ENCODE measurements at regions not wholly inside any gene's neighbourhood (a gene's known extent, or its start where the extent isn't known, plus 50 kb on each side); places are given as distances from the start of the nearest gene placed in this dataset.
"Not testable (repeated sequence)": the region's sequence is repeated elsewhere in the genome, so short reads cannot be mapped to it uniquely, and the experiment has no call there.

DNA sequence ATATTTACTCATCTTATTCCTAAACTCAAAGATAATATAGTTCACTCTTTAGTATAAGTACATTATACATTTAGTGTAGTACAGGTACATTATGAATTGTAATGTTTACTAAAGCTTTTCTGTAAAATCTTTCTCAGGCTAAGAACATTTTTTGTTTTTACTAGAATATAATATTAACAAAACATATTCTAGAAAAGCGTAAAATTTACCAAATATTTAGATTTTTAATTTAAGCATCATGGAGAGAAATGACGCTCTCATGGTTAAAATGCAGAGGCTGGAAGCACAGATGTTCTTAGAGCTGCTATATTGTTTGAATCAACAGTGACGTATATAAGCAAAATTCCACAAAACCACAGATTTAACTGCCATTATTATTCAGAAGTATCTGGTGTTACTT lies 54.7 kb upstream of the NBPF15 start:
- not testable (repeated sequence) for H3K27ac Mint-ChIP-seq (ENCODE audit: low read depth); H3K4me3 Mint-ChIP-seq; DNase-seq (ENCODE audit: low spot score in 2 of 2); H3K9me3 Mint-ChIP-seq; H3K36me3 Mint-ChIP-seq (ENCODE audit: insufficient read depth); H3K4me1 Mint-ChIP-seq; H3K27me3 Mint-ChIP-seq; ATAC-seq (replicated peaks; ENCODE audit: extremely low read depth, poor library complexity, severe bottlenecking)

DNA sequence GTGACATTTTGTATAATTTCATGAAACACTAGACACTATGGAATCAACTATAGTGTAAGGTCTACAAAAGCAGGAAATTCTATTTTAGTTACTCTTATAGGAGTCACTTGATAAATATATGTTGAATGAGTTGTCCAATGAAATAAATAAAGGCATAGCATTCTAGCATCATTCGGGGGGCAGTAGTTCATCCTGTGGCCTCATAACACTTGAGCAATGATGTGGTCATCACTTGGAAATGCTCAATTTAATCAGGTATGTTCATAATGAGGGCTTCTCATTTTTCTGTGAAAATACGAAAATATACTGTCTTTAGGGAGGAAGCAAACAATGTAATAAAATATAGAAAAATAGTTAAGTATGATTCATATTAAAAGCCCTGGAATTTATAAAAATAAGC lies 55.4 kb upstream of the NBPF15 start:
- H3K36me3 Mint-ChIP-seq (ENCODE audit: insufficient read depth); H3K27ac Mint-ChIP-seq (ENCODE audit: low read depth); H3K27me3 Mint-ChIP-seq; DNase-seq (ENCODE audit: low spot score in 2 of 2); ATAC-seq (replicated peaks; ENCODE audit: extremely low read depth, poor library complexity, severe bottlenecking); H3K9me3 Mint-ChIP-seq; H3K4me3 Mint-ChIP-seq; H3K4me1 Mint-ChIP-seq: not testable (repeated sequence)

DNA sequence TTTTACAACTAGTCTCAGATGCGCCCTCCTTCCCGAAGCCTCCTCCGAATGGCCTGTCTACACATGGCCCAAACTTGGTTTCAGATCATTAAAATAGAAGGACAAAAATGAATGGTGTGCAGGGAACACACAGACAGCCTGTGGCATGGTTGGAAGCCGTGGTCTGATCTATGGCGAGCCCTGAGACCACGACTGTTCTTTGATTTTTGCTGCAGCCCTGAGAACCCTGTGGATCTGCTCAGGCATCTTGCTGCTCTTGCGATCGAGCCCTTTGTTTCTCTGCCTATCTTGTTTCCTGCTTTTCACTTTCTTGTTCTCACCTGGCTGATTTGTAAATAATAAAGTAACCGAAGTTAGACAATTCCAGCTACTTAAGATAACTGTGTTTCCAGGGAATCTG lies 57.0 kb upstream of the NBPF15 start:
- not testable (repeated sequence) for H3K27me3 Mint-ChIP-seq; ATAC-seq (replicated peaks; ENCODE audit: extremely low read depth, poor library complexity, severe bottlenecking); H3K4me1 Mint-ChIP-seq; H3K36me3 Mint-ChIP-seq (ENCODE audit: insufficient read depth); H3K4me3 Mint-ChIP-seq; H3K27ac Mint-ChIP-seq (ENCODE audit: low read depth); H3K9me3 Mint-ChIP-seq; DNase-seq (ENCODE audit: low spot score in 2 of 2)

DNA sequence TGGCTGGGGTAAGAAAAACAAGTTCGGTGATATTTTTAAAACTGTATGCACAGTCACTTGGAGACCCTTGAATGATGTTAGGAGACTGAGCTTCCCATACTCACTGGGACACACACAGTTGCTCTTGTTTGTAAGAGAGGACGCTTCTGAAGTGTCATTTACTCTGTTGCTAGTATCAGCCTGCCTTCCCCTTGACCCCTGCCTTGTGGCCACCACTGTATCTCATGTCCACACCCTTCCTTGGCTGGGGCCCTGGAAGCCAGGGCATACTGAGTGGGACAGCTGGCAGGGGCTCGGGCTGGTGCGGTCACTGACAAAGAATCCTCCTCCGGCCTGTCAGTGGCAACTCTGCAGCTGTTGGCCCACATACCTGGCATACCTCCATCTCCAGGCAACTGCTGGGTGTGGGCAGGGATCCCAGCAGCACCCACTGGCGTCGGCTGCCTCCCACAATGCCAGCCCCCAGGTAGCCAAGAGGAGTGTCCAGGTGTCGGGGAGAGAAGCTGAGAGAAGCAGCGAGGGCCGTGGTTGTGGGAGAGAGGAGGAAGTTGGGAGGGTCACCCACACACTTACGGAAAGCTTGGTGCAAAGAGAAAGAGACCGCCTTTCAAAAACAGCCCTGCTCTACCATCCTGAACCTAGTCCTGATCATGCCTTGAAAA lies 58.2 kb upstream of the NBPF15 start:
- not testable (repeated sequence) for H3K4me3 Mint-ChIP-seq; H3K27me3 Mint-ChIP-seq; H3K36me3 Mint-ChIP-seq (ENCODE audit: insufficient read depth); H3K27ac Mint-ChIP-seq (ENCODE audit: low read depth); H3K9me3 Mint-ChIP-seq; ATAC-seq (replicated peaks; ENCODE audit: extremely low read depth, poor library complexity, severe bottlenecking); DNase-seq (ENCODE audit: low spot score in 2 of 2)
- H3K4me1 Mint-ChIP-seq = peaks cover 11% of the 10 kb centered on the region

DNA sequence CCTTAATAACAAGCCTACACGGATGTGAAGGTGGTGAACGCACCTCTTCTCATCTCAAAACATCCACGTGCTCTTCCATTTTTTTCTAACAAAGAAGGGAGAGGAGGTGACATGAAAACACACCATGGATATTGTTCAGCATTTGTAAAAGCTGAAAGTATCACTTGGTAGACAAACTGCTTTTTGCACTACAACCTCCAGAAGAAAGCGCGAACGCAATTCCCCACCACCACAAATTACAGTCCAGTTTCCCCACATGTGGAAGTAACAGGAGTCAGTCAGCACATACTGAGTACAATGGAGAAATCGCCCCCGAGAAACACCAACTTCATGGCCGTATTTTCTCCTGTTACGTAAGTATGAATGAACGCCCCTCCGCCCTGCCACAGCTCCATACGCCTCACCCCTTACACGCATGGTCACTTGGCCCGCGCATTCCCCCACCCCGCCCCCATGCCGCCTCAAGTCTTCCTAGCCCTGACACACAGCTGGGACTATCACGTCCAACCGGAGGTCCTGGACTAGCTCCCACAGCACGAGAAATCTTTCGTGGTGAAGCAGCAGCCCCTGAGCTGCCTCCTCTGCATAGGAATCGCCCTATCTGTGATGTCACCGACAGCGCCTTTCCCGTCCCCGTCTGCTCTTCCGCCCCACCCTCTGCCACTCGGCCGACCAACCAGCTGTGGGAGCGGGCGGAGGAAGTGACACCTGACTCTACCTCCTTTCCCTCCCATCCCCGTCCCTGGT lies 62.4 kb upstream of the NBPF15 start:
- ATAC-seq (replicated peaks; ENCODE audit: extremely low read depth, poor library complexity, severe bottlenecking) (peak; percentile 83), DNase-seq (ENCODE audit: low spot score in 2 of 2) (peak; percentile 41 to 54)
- Mint-ChIP-seq H3K27ac (ENCODE audit: low read depth) (peak overlapping the region; percentile 98), H3K4me1 (peaks cover 11% of the 10 kb centered on the region), H3K4me3 (peak overlapping the region; percentile 82)
- H3K27me3 Mint-ChIP-seq; H3K9me3 Mint-ChIP-seq; H3K36me3 Mint-ChIP-seq (ENCODE audit: insufficient read depth): not testable (repeated sequence)

DNA sequence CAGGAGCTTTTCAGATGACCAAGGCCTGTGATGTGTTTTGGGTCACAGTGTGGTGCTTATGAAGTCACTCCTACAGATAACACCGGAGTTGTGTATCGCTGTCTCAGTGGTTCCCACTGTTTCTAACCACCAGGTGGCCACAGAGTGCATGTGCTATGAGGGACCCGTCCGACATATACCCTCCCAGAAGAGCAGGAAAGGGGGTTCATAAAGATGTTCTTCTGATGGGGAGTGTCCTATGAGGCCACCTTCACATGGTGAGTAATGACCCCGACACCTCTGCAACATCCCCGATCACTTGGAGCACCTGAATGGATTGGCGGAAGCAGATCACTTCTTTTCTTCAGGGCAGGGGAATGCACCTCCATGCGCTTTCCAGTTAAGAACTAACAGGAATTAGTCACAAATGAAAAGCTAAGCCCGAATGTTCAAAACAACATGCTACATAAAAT lies 60.5 kb upstream of the PPIAL4F start:
- not testable (repeated sequence) for H3K9me3 Mint-ChIP-seq; DNase-seq (ENCODE audit: low spot score in 2 of 2); H3K27me3 Mint-ChIP-seq; H3K4me3 Mint-ChIP-seq; H3K27ac Mint-ChIP-seq (ENCODE audit: low read depth); H3K36me3 Mint-ChIP-seq (ENCODE audit: insufficient read depth)
- H3K4me1 Mint-ChIP-seq = peaks cover 14% of the 10 kb centered on the region
- ATAC-seq (replicated peaks; ENCODE audit: extremely low read depth, poor library complexity, severe bottlenecking) = peak; percentile 52

DNA sequence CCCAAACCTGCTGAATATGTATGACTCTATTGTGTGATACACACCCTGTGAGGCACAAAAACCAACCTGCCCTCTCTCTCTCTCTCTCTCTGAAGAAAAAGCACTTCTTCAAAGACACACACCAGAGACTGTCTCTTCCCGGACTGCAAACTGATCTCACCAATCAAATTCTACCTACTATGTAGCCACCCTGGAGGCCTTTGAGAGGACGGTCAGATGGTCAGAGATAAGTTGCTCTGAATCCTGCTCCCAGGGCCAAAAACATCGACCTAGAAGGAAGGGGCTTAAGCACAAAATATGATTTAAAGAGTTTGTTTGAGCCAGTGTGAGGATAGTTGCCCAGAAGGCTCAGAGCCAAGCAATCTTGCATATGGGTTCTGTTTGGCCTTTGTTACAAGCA lies 59.2 kb upstream of the PPIAL4F start:
- H3K9me3 Mint-ChIP-seq; H3K36me3 Mint-ChIP-seq (ENCODE audit: insufficient read depth); ATAC-seq (replicated peaks; ENCODE audit: extremely low read depth, poor library complexity, severe bottlenecking); H3K4me3 Mint-ChIP-seq; H3K27ac Mint-ChIP-seq (ENCODE audit: low read depth); DNase-seq (ENCODE audit: low spot score in 2 of 2); H3K27me3 Mint-ChIP-seq: not testable (repeated sequence)
- H3K4me1 Mint-ChIP-seq = peaks cover 14% of the 10 kb centered on the region

DNA sequence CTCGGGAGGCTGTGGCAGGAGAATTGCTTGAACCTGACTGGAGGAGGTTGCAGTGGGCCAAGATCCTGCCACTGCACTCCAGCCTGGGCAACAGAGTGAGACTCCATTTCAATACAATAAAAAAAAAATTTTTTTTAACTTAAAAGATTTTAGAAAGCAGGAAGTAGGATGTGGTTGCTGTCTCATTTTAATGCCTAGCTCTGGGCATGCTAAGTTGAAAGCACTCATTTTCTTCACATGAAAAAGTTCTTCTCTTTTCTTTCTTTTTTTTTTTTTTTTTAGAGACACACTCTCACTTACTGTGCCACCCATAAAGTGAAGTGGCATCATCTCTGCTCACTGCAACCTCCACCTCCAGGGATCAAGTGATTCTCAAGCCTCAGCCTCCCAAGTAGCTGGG lies 58.4 kb upstream of the PPIAL4F start:
- not testable (repeated sequence) for H3K36me3 Mint-ChIP-seq (ENCODE audit: insufficient read depth); DNase-seq (ENCODE audit: low spot score in 2 of 2); H3K4me3 Mint-ChIP-seq; H3K9me3 Mint-ChIP-seq; H3K27me3 Mint-ChIP-seq
- H3K4me1 Mint-ChIP-seq = peaks cover 14% of the 10 kb centered on the region
- ATAC-seq (replicated peaks; ENCODE audit: extremely low read depth, poor library complexity, severe bottlenecking) = peak; percentile 88
- H3K27ac Mint-ChIP-seq (ENCODE audit: low read depth) = peak overlapping the region; percentile 83

DNA sequence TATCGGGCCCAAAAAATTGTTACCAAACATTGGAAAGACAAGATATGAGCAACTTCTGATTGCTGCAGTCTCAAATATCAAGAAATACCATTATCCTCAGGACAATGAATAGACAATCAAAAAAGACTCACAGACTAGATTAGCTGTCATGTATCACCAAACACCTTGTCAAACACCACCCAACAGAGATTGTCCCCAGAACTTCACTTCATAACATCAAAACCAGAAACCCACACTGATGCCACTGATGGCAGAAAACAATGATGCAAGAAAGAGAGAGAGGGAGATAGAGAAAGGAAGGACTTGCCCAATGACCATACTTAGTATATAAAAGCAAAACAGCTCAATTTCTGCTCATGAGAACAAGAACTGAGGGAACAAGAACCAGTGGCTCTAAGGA lies 56.0 kb upstream of the PPIAL4F start:
- H3K9me3 Mint-ChIP-seq; DNase-seq (ENCODE audit: low spot score in 2 of 2); H3K27ac Mint-ChIP-seq (ENCODE audit: low read depth); H3K36me3 Mint-ChIP-seq (ENCODE audit: insufficient read depth); ATAC-seq (replicated peaks; ENCODE audit: extremely low read depth, poor library complexity, severe bottlenecking); H3K4me3 Mint-ChIP-seq; H3K27me3 Mint-ChIP-seq: not testable (repeated sequence)
- H3K4me1 Mint-ChIP-seq = peaks cover 14% of the 10 kb centered on the region

DNA sequence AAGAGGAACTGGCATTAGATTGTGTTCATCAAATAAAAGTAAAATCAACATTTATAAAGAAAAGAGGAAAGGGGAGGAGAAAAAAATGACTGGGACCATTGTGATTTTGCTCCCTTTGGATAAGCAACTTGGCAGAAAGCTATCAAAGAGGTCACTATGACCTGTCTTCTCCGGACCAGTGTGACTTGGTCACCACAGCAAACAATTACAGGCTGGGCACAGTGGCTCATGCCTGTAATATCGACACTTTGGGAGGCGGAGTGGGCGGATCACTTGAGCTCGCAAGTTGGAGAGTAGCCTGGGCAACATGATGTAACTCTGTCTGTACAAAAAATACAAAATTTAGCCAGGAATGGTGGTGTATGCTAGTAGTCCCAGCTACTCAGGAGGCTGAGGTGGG lies 55.5 kb upstream of the PPIAL4F start:
- not testable (repeated sequence) for H3K4me1 Mint-ChIP-seq; H3K27me3 Mint-ChIP-seq; H3K36me3 Mint-ChIP-seq (ENCODE audit: insufficient read depth); ATAC-seq (replicated peaks; ENCODE audit: extremely low read depth, poor library complexity, severe bottlenecking); H3K27ac Mint-ChIP-seq (ENCODE audit: low read depth); H3K9me3 Mint-ChIP-seq; H3K4me3 Mint-ChIP-seq; DNase-seq (ENCODE audit: low spot score in 2 of 2)

DNA sequence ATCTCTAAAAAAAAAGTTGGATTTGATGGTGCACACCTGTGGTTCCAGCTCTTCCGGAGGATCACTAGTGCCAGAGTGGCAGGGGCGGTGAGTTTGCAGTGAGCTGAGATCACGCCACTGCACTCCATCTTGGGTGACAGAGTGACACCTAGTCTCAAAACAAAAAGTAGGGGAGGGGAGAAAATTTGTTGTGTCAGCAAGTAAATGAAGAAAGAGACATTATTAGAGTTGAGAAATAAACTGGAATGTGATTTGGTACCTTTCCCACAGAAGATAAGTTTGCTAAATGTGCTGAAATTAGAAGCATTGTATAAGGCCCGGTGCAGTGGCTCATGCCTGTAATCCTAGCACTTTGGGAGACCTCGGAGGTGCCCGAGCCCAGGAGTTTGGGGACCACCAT lies 54.0 kb upstream of the PPIAL4F start:
- not testable (repeated sequence) for H3K27me3 Mint-ChIP-seq; H3K36me3 Mint-ChIP-seq (ENCODE audit: insufficient read depth); DNase-seq (ENCODE audit: low spot score in 2 of 2); ATAC-seq (replicated peaks; ENCODE audit: extremely low read depth, poor library complexity, severe bottlenecking); H3K27ac Mint-ChIP-seq (ENCODE audit: low read depth); H3K4me1 Mint-ChIP-seq; H3K9me3 Mint-ChIP-seq; H3K4me3 Mint-ChIP-seq

DNA sequence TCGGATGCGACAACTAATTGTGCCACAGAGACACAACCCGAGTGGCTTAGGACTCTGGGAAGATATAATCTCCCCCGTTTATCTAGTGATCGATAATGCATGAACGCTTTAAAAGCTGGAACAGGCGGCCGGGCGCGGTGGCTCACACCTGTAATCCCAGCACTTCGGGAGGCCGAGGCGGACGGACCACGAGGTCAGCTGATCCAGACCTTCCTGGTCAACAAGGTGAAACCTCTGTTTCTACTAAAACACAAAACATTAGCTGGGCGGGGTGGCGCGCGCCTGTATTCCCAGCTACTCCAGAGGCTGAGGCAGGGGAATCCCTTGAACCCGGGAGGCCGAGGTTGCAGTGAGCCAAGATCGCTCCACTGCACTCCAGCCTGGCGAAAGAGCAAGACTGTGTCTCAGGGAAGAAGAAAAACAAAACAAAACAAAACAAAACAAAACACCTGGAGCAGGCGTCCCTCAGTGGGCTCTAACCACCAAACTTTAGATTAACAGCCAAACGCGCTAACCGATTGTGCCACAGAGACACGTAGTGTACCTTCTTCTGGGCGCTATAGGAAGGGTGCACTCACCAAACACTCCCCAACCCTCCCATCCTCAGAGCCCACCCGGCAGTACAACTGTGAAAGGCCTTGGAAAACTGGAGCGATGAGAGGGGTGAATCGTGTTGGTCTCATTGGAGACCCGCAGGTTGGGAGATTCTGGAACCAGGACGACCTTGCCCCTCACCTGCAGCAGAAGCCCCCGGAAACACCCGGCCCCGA lies 53.3 kb upstream of the PPIAL4F start:
- H3K27me3 Mint-ChIP-seq; DNase-seq (ENCODE audit: low spot score in 2 of 2); H3K27ac Mint-ChIP-seq (ENCODE audit: low read depth); H3K36me3 Mint-ChIP-seq (ENCODE audit: insufficient read depth); H3K4me3 Mint-ChIP-seq; H3K4me1 Mint-ChIP-seq; ATAC-seq (replicated peaks; ENCODE audit: extremely low read depth, poor library complexity, severe bottlenecking); H3K9me3 Mint-ChIP-seq: not testable (repeated sequence)
